ENCODE measurements at regions not wholly inside any gene's neighbourhood (a gene's known extent, or its start where the extent isn't known, plus 50 kb on each side); places are given as distances from the start of the nearest gene placed in this dataset.
"Not testable (repeated sequence)": the region's sequence is repeated elsewhere in the genome, so short reads cannot be mapped to it uniquely, and the experiment has no call there.

DNA sequence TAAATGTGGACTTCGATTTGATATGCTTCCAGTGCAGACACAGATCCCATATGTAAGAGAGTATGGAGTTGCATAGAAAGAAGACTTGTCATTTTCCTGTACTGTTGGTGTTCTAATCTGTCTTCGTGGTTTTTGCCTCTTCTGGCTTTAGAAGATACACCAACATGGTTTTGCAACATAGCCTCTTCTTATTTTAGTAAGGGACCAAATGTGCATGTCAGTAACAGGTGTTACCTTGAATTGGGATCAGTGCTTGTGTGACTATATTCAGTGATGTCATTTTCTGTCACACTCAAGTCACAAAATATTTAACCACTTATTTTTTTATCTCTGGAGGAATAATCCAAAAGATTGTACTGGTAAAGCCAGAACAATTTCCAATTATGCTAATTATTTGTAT is 140.4 kb downstream of the SNRPN start:
- ChIA-PET POLR2A (no interaction called here), CTCF (no interaction called here)
- TF ChIP-seq, protein P1, sequence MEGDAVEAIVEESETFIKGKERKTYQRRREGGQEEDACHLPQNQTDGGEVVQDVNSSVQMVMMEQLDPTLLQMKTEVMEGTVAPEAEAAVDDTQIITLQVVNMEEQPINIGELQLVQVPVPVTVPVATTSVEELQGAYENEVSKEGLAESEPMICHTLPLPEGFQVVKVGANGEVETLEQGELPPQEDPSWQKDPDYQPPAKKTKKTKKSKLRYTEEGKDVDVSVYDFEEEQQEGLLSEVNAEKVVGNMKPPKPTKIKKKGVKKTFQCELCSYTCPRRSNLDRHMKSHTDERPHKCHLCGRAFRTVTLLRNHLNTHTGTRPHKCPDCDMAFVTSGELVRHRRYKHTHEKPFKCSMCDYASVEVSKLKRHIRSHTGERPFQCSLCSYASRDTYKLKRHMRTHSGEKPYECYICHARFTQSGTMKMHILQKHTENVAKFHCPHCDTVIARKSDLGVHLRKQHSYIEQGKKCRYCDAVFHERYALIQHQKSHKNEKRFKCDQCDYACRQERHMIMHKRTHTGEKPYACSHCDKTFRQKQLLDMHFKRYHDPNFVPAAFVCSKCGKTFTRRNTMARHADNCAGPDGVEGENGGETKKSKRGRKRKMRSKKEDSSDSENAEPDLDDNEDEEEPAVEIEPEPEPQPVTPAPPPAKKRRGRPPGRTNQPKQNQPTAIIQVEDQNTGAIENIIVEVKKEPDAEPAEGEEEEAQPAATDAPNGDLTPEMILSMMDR (IDR thresholded peaks at IDR 0.05; ENCODE audit: control extremely low read depth, extremely low read depth, low read depth, missing control alignments): no peak
- no peak for DNase-seq (ENCODE audit: extremely low spot score)

DNA sequence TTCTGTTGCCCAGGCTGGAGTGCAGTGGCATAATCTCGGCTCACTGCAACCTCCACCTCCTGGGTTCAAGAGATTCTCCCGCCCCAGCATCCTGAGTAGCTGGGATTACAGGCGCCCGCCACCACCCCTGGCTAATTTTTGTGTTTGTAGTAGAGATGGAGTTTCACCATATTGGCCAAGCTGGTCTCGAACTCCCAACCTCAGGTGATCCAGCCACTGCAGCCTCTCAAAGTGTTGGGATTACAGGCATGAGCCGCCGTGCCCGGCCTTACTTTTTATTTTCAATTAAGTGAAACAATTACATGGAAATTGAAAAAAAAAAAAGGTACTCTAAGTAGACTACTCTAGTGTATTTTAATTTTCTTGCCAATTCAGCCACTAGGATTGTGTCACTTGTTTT is 145.2 kb downstream of the SNRPN start:
- CTCF ChIA-PET; POLR2A ChIA-PET; DNase-seq (ENCODE audit: extremely low spot score): not testable (repeated sequence)

DNA sequence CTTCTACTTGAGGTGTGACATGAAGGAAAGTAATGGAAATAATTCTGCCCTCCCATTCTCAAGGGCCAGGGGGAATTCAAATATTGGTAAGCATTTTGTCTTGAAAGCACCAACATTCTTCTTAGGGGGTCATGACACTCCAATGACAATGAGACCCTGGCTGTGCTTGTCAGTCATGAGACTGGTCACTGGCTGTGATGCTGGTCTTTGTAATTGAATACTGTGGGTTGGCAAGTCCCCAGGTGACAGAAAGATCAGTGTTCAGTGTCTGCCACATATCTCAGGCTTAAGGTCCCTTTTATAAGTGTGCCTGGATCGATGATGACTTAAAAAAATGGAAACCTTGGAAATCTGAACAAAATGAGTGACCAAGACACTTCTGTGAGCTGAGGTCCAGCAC is 151.4 kb downstream of the SNRPN start:
- POLR2A ChIA-PET: no interaction called here

DNA sequence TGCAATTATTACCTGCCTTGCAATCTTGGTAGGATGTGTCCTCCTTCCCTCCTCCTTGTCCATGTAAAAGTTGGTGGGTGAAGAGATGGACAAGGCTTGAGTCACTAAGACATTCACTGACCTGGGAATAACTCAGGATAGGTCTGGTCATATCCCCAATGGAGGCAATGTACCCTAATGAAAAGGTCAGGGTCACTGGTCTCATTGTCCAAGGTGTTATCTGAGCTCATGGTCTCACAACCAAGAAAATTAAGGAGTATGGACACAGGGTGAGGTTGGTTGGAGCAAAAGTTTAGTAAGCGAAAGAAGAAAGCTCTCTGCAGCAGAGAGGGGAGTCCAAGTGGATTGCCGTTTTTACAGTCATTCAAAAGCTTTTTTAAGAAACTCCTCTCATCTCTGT is 179.0 kb downstream of the SNRPN start:
- CTCF ChIA-PET: no interaction called here
- DNase-seq (ENCODE audit: extremely low spot score): no peak
- POLR2A ChIA-PET: no interaction called here
- TF ChIP-seq, protein P1 (IDR thresholded peaks at IDR 0.05; ENCODE audit: control extremely low read depth, extremely low read depth, low read depth, missing control alignments): no peak

More for the DNA sequence above, 151.4 kb downstream of the SNRPN start:
- TF ChIP-seq, protein P1 (IDR thresholded peaks at IDR 0.05; ENCODE audit: control extremely low read depth, extremely low read depth, low read depth, missing control alignments): no peak
- no peak for DNase-seq (ENCODE audit: extremely low spot score)
- CTCF ChIA-PET: no interaction called here

DNA sequence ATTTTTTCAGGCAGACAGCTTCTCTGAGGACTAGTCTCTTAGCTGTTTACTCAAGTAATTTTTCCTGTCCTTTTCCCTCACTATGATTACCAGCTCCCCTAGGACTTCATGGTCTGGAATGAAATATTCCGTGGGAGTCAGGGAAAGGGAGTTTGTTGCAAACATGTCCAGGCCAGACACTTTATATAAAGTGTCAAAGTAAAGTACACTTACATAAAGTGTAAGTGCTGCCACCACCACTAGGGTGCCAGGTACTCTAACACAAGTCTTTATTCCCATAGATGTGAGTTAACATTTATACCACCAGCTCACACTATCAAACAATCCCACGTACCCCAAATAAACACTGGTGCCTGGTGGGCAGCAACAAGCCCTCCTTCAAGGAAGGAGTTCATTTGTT is 179.8 kb downstream of the SNRPN start:
- ChIA-PET POLR2A (no interaction called here), CTCF (no interaction called here)
- TF ChIP-seq, protein P1 (IDR thresholded peaks at IDR 0.05; ENCODE audit: control extremely low read depth, extremely low read depth, low read depth, missing control alignments): no peak
- DNase-seq (ENCODE audit: extremely low spot score): no peak

DNA sequence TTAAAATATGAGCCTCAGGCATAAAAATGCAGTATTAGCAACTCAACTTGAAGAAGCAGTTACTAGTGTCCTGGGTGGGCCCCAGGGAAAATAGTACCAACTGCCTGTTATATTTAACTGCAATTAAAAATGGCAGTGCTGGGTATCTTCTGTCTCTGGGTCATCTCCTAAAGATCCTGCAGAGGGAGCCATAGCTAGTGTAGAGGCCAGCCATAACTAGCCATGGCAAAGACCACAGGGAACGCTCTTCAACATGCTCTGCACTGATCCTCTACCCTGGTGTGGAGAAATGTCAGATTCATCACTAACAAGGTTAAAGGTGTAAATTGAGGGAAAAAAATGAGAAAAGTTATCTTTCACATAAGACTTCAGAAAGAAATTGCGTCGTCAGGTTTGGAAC is 181.3 kb downstream of the SNRPN start:
- TF ChIP-seq, protein P1 (IDR thresholded peaks at IDR 0.05; ENCODE audit: control extremely low read depth, extremely low read depth, low read depth, missing control alignments): no peak
- DNase-seq (ENCODE audit: extremely low spot score): no peak
- ChIA-PET CTCF (no interaction called here), POLR2A (no interaction called here)

DNA sequence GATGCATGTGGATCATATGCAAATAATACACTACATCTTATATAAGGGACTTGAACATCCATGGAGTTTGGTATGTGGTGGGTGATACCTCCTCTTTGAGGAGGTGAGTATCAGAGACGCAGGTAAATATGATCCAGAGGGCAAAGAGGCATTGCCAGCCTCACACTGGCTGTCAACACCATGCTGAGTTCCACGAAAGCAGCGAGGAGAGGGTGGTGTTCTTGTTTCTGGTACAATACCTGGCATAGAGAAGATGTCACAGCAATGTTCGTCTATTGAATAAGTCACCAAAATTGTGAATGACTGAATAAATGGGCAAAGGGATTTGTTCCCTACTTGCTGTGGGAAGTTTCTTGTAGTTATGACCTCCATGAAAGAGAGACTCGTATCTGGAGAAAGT is 182.2 kb downstream of the SNRPN start:
- TF ChIP-seq, protein P1 (IDR thresholded peaks at IDR 0.05; ENCODE audit: control extremely low read depth, extremely low read depth, low read depth, missing control alignments): no peak
- CTCF ChIA-PET: no interaction called here
- POLR2A ChIA-PET: no interaction called here
- no peak for DNase-seq (ENCODE audit: extremely low spot score)
